Activated T-helper 1 cell treated with anti-CD3 and anti-CD28 coated beads, Interleukin-2, amount 50 U/mL, for 16 hours (primary cell): ENCODE measurements at regions not wholly inside any gene's neighbourhood (a gene's known extent, or its start where the extent isn't known, plus 50 kb on each side); places are given as distances from the start of the nearest gene placed in this dataset.

ENCODE experiments used
- DNase-seq, 2 donors: peaks; one replicate each; pipeline ENCODE4 v3.0.0-alpha.2; 2020; ENCODE audit warnings: low read depth in 1 of 2, low spot score in 1 of 2

- no peak for DNase-seq
Observed at GRCh38 chr7:130896051-130896881, 162.3 kb upstream of the KLF14 start.

GRCh38 chr7:130896898-130897514 lies 163.0 kb upstream of the KLF14 start:
- DNase-seq: peak; percentile 29 to 50

DNA sequence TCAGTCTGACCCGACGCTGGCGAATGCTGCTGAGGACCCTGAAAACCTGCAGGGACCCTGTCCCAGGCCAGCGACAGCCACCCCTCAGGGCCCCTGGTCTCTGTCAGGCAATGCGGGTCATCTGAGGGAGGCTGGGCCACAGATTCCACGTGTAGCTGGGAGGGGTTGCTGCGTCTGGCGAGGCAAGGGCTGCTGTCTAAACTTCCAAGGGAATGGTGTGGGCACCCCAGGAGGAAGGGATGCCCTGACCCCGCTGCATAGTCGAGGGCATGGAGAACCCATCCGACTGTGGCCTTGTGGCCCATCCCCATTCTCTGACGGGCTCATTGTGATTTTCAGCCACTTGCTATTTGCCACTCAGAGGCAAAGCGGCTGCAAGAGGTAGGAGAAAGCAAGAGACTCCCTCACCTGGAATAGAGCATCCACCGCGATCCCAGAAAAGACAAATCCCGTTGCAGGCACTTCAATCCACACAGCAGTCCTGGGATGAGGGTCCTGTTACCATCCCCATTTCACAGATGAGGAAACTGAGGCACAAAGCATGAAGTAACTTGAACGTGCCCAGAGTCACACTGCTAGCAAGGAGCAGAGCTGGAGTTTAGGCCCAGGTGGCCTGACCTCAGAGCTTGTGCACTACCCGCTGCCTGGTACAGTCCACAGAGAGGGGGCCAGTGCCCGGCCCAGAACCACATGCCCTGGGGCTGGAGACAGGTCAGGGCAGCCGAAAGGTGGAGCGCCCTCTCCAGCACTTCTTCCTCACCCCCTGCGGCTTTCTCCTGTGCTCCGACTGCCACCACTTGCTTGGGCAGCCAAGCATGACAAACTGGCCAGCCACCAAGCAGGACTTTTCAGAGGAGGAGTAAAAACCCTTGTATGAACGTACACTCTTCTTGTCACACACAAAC lies 163.8 kb upstream of the KLF14 start:
- DNase-seq: no peak

GRCh38 chr7:130899071-130899560 lies 165.1 kb upstream of the KLF14 start:
- DNase-seq: no peak

GRCh38 chr7:130899638-130900401 lies 165.8 kb upstream of the KLF14 start:
- no peak for DNase-seq

DNA sequence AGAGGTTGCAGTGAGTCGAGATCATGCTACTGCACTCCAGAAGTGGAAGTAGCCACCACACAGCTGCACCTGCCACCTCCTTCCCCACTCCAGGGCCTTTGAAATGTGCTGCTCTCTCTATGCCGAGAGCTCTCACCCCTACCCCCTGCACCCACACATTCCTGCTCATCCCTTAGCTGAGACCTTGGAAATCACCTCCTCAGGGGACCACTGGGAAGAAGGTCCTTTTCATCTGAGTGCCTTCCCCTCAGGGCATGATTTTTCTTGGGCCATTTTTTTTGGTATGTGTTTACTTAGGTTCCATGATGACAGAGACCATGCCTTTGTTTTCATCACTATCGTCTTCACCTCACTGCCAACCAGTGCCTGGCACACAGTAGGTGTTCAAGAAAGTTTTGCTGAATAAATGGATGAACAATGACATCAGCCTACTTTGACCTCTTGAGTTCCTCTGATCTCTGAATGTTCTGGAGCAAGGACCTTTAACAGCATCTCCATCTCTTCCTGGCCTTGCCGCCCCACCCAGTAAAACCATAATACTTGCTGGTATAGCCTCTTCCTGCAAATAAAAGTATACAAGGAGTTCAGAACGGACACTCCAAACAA lies 166.6 kb upstream of the KLF14 start:
- no peak for DNase-seq

DNA sequence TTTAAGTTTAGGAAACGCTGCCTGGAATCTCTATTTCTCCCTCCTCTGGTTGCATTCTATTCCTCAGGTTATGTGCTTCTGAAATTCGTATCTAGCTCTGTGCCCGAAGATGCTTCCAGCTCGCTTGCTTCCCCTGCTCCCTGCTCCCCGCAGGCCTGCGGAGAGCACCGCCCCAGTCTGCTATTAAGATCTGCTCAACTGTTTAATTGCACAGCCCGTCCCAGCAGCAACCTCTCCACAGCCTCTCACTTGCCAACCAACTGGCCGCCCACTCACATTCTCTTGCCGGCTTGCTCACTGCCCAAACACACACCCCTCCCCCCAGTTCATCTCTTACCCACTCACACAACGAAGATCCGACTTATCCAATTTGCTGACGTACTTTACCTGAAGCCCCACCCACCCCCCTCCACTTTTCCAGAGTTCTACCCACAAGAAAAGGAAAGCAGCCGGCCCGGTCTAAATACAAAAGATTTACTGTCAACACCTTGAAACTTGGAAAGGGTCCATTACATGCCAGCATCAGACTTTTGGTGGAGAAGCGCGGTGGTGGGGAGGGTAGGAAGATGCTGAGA lies 167.3 kb upstream of the KLF14 start:
- no peak for DNase-seq

GRCh38 chr7:130902755-130903357 lies 168.8 kb upstream of the KLF14 start:
- DNase-seq: no peak

GRCh38 chr7:130903358-130903974 lies 169.5 kb upstream of the KLF14 start:
- DNase-seq: no peak

- DNase-seq: no peak
Observed at GRCh38 chr7:130904031-130904757, 170.2 kb upstream of the KLF14 start.

- no peak for DNase-seq
Observed at GRCh38 chr7:130904792-130905191, 170.8 kb upstream of the KLF14 start.

DNA sequence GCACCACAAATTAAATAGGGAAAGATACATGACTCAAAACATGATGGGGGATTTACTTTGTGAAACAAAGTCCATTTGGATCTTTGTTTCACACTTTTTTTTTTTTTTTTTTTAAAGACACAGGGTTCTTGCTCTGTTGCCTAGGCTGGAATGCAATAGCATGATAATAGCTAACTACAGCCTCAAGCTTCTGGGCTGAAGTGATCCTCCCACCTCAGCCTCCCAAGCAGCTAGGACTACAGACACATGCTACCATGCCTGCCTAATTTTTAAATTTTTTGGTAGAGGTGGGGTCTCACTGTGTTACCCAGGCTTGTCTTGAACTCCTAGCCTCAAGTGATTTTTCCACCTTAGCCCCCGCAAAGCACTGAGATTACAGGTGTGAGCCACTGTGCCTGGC lies 172.6 kb upstream of the KLF14 start:
- no peak for DNase-seq

DNA sequence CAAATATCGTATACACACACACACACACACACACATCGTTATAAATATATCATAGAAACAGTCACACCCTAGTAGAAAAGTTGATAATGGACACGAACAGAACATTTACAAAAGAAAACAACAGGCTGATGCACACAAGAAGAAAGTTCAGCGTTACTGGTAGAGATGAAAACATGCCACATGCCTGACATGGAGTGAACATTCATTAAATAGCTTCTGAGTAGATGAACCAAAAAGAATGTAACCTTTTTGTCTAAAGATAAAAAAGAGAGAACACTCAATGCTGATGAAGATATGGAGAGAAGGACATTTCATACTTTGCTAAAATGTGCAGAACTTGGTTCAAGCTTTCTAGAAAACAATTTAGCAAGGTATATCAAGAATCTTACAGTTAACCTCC lies 173.4 kb upstream of the KLF14 start:
- no peak for DNase-seq

DNA sequence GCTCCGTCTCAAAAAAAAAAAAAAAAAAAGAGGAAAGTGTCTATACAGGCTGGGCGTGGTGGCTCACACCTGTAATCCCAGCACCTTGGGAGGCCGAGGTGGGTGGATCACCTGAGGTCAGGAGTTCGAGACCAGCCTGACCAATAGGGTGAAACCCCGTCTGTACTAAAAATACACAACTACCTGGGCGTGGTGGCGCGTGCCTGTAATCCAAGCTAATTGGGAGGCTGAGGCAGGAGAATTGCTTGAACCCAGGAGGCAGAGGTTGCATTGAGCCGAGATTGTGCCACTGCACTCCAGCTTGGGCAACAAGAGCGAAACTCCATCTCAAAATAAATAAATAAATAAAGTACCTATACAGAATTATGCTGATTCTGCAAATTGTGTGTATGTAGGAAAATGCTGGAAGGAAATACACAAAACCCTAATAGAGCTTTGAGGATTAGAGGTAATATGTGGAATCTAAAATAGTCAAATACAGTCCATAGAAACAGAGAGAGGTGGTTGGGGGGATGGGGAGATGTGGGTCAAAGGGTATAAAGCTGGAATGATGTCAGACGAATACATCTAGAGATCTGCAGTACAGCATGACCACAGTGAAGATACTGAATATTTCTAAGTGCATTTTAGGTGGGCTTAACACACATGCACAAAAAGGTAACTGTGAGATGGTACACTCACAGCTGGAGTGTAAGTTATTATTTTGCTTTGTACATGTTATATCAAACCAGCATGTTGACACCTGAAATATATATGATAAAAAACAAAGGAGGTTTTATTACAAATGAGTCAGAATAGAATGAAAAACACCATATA lies 174.5 kb upstream of the KLF14 start:
- DNase-seq: no peak

DNA sequence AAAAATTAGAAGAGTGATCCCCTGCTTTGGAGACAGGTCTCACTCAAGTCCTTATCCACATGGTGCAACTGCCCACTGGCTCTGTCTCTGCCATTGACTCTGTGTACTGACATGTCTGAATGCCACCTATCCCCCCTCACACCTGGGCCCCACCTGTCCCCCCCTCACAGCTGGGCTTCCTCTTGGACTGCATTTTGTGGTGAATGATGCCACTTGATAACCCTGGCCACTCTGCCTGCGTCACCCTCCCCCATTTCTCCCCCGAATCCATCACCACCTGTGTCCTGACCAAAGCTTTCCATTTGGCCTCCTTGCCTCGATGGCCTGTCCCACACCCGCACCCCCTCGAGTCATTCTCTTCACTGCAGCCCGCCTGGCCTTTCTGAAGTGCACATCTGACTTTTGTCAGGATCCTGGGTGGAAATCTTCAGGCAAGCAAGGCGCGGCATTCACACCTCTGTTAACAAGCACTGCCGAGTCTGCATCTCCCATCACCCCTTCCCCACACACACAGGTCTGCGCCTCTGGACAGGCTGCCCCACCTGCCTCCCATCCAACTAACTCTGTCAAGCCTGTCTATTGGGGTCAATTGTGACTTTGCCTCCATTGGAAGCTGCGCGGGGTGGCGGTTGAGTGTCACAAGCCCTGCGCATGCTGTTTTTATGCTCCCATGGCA lies 175.3 kb upstream of the KLF14 start:
- DNase-seq: no peak

DNA sequence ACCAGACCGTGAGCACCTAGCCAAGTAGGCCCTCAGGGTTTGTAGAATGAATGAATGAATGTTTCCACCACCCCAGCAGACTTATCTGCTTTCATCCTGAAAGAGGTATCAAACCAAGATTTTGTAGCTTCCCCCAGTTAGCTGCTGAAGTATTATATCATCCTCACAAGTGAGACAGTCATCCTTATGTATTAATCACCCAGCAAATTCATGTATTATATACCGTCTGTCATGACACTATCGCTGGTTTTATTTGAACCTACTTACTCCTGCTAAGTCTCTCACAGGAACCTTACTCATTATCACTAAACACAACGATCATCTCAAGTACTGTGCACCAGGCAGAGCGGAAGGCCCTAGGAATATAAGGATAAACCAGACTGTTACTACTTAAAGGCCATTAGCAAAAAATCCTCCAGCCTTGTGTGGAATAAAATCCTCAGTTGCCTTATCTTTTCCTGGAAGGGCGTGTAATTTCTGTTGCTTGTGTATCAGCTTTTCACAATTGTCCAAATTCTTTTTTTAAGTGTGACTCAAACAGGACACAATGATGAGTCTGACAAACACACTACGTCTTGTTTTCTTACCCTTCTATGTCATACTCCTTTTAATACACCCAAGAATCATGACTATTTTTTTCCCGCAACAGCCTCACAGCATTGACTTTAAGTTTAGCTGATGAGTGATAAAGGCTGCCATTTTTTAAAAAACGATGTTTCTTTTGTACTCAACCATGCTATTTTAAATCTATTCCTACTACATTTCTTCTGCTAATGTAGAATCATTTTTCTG lies 176.1 kb upstream of the KLF14 start:
- no peak for DNase-seq
